HL-60 (cell line): ENCODE measurements at regions not wholly inside any gene's neighbourhood (a gene's known extent, or its start where the extent isn't known, plus 50 kb on each side); places are given as distances from the start of the nearest gene placed in this dataset.

Source experiments
- CTCF ChIP-seq: IDR thresholded peaks from one replicate; pipeline ENCODE4 v1.5.1; 2011; ENCODE audit warnings: low read length, control low read depth, inconsistent platforms; ENCODE audit not compliant: insufficient read depth
- SPI1 ChIP-seq: IDR thresholded peaks from 2 replicates; pipeline ENCODE4 v1.6.1; 2012; ENCODE audit warnings: low read depth, mild to moderate bottlenecking, borderline replicate concordance

GRCh38 chr1:219792337-219793021, 135.9 kb downstream of the SLC30A10 start:
- TF ChIP-seq SPI1 = no peak
- no peak for TF ChIP-seq CTCF
